IPS-18a (cell line): ENCODE measurements at regions not wholly inside any gene's neighbourhood (a gene's known extent, or its start where the extent isn't known, plus 50 kb on each side); places are given as distances from the start of the nearest gene placed in this dataset.

Source experiments
- H3K27ac ChIP-seq: one replicate; pipeline ENCODE4 v1.5.1; 2013; ENCODE audit warnings: low read length
- H3K27me3 ChIP-seq: one replicate; pipeline ENCODE4 v1.6.1; 2013; ENCODE audit warnings: mild to moderate bottlenecking, low read length; ENCODE audit not compliant: control insufficient read depth, insufficient read depth
- H3K36me3 ChIP-seq: one replicate; pipeline ENCODE4 v1.6.1; 2013; ENCODE audit warnings: low read depth, low read length; ENCODE audit not compliant: control insufficient read depth
- H3K4me1 ChIP-seq: one replicate; pipeline ENCODE4 v1.6.1; 2013; ENCODE audit warnings: low read depth, low read length; ENCODE audit not compliant: control insufficient read depth
- H3K4me3 ChIP-seq: one replicate; pipeline ENCODE4 v1.5.1; 2013; ENCODE audit warnings: low read length
- H3K9ac ChIP-seq: one replicate; pipeline ENCODE4 v1.6.1; 2013; ENCODE audit warnings: mild to moderate bottlenecking, low read length, moderate library complexity
- H3K9me3 ChIP-seq: one replicate; pipeline ENCODE4 v1.6.1; 2013; ENCODE audit warnings: low read depth, low read length; ENCODE audit not compliant: control insufficient read depth

DNA sequence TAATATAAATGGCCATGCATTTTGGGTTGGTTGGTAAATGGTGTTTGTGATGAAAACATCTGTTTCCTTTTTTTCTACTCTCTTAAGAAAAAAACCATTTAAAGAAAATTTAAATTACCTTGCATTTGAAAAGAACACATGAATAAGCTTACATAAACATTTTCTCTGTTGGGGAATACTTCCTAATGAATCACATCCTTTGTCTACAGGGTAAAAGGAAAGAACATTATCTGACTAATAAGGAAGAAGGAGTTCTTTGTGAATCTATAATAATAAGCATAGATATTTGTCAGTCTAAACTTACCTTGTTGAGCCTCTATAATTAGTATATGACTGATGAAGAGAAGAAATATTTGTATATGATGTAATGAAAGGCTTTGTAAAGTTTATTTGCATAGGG, 254.1 kb upstream of the ZNF717 start:
- peak overlapping the region; percentile 60 for H3K9ac ChIP-seq
- H3K9me3 ChIP-seq: no peaks in the 10 kb centered on the region
- H3K36me3 ChIP-seq: no peaks in the 10 kb centered on the region
- H3K4me1 ChIP-seq: peaks cover 59% of the 10 kb centered on the region
- no peaks in the 10 kb centered on the region for H3K27me3 ChIP-seq
- H3K4me3 ChIP-seq: peak overlapping the region; percentile 15
- H3K27ac ChIP-seq: peak overlapping the region; percentile 89

GRCh38 chr3:76040946-76041345, 255.6 kb upstream of the ZNF717 start:
- H3K9me3 ChIP-seq: no peaks in the 10 kb centered on the region
- H3K36me3 ChIP-seq: no peaks in the 10 kb centered on the region
- no peaks in the 10 kb centered on the region for H3K27me3 ChIP-seq
- H3K4me1 ChIP-seq: peaks cover 52% of the 10 kb centered on the region
- no peak overlapping the region for H3K9ac ChIP-seq
- H3K27ac ChIP-seq: peak overlapping the region; percentile 70
- no peak overlapping the region for H3K4me3 ChIP-seq

DNA sequence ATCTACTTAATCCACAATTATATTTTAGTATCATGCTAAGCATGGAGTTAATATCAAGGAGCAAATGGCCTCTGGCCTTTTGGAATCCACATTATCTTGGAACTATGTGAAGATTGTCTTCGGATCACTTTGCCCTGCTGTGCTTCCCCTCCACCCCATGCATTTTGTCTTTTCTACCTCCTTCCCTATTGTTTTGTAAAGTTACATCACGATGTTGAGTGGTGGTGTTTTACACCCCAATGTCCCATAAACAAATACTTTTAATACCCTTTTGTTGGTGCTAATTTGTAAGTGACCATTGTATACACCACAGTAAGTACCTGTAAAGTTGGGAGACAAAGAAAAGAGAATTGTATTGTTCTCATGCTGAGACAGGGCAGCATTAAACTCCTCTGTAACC, 258.4 kb upstream of the ZNF717 start:
- H3K9me3 ChIP-seq: no peaks in the 10 kb centered on the region
- H3K9ac ChIP-seq: peak overlapping the region; percentile 24
- peaks cover 41% of the 10 kb centered on the region for H3K4me1 ChIP-seq
- H3K4me3 ChIP-seq: peak overlapping the region; percentile 0
- H3K36me3 ChIP-seq: no peaks in the 10 kb centered on the region
- peak overlapping the region; percentile 85 for H3K27ac ChIP-seq
- no peaks in the 10 kb centered on the region for H3K27me3 ChIP-seq

DNA sequence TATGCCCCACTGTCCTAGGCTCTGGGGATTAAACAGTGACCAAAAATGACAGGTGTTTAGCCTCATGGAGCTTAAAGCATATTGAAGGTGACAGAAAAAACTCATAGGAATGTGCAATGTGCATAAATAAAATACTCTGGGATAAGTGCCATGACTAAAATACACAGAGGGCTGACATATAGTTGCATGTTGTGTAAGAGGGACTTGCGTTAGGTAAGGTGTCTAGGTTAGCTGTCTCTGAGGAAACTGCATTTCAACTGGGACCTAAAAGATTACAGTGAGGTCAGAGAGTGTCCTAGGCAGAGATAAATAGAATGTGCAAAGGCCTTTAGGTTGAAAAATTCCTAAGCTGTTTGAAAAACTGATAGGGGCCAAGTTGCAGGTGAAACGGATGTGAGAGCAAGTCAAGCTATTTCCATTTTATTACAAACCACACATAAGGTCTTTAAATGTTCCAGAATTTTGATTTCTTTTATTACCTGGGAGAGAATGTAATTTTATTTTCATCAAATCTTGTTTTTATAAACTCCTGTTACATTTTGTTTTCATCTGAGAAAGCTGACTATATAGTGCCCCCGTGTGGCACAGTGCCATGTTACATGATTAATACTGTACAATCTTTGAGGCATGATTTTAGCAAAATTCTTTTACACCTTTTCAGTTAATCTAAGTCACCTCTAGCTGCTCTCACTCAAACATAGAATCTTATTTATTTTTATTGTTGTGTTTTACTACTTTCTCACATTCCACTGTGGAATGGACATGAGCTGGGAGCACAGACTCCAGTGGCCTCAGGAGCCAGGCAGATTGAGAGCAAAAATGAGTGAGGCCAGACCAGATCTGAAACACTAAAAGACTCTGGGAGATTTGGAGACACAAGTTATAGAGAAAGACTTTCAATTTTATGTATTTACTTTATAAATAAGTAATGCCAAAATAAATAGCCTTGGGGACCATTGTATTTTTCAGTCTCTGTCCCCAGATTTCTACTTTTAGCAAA, 259.6 kb upstream of the ZNF717 start:
- Histone ChIP-seq H3K9ac (peak overlapping the region; percentile 19), H3K9me3 (no peaks in the 10 kb centered on the region), H3K27ac (peak overlapping the region; percentile 11), H3K4me1 (peaks cover 30% of the 10 kb centered on the region), H3K36me3 (no peaks in the 10 kb centered on the region), H3K27me3 (no peaks in the 10 kb centered on the region), H3K4me3 (no peak overlapping the region)

GRCh38 chr3:76047368-76047767, 262.0 kb upstream of the ZNF717 start:
- Histone ChIP-seq H3K9me3 (no peaks in the 10 kb centered on the region), H3K4me1 (peaks cover 23% of the 10 kb centered on the region), H3K27me3 (no peaks in the 10 kb centered on the region), H3K27ac (no peak overlapping the region), H3K9ac (no peak overlapping the region), H3K4me3 (no peak overlapping the region), H3K36me3 (no peaks in the 10 kb centered on the region)

GRCh38 chr3:76049776-76050175, 264.4 kb upstream of the ZNF717 start:
- no peaks in the 10 kb centered on the region for H3K27me3 ChIP-seq
- no peaks in the 10 kb centered on the region for H3K9me3 ChIP-seq
- H3K9ac ChIP-seq: no peak overlapping the region
- no peak overlapping the region for H3K27ac ChIP-seq
- H3K4me1 ChIP-seq: peaks cover 1% of the 10 kb centered on the region
- no peaks in the 10 kb centered on the region for H3K36me3 ChIP-seq
- H3K4me3 ChIP-seq: no peak overlapping the region

- no peak overlapping the region for H3K4me3 ChIP-seq
- no peaks in the 10 kb centered on the region for H3K4me1 ChIP-seq
- H3K9me3 ChIP-seq: no peaks in the 10 kb centered on the region
- H3K27me3 ChIP-seq: no peaks in the 10 kb centered on the region
- H3K36me3 ChIP-seq: no peaks in the 10 kb centered on the region
- H3K27ac ChIP-seq: no peak overlapping the region
- no peak overlapping the region for H3K9ac ChIP-seq
Observed at GRCh38 chr3:76051145-76051544, 265.8 kb upstream of the ZNF717 start.

DNA sequence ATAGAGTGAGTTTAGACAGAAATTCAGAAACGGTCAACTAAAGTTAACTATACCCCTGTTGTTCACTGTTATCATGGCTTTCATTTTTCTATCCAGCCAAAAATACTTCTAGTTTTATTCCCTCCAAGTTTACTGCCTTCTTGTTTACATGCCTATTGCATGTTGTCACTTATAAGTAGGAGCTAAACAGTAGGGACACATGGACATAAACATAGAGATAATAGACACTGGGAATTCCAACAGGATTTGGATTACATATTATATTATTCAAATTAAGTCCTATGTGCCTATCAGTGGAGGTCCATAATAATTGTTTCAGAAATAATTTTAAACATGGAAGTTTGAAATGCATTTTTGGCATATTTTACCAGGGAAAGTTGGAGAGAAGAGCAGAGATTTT, 269.1 kb upstream of the ZNF717 start:
- Histone ChIP-seq H3K27ac (no peak overlapping the region), H3K4me1 (no peaks in the 10 kb centered on the region), H3K27me3 (no peaks in the 10 kb centered on the region), H3K36me3 (no peaks in the 10 kb centered on the region), H3K4me3 (no peak overlapping the region), H3K9me3 (no peaks in the 10 kb centered on the region), H3K9ac (no peak overlapping the region)

- Histone ChIP-seq H3K9ac (no peak overlapping the region), H3K36me3 (no peaks in the 10 kb centered on the region), H3K27me3 (no peaks in the 10 kb centered on the region), H3K4me1 (peaks cover 10% of the 10 kb centered on the region), H3K4me3 (no peak overlapping the region), H3K27ac (no peak overlapping the region), H3K9me3 (no peaks in the 10 kb centered on the region)
Observed at GRCh38 chr3:76061654-76062053, 276.3 kb upstream of the ZNF717 start.

DNA sequence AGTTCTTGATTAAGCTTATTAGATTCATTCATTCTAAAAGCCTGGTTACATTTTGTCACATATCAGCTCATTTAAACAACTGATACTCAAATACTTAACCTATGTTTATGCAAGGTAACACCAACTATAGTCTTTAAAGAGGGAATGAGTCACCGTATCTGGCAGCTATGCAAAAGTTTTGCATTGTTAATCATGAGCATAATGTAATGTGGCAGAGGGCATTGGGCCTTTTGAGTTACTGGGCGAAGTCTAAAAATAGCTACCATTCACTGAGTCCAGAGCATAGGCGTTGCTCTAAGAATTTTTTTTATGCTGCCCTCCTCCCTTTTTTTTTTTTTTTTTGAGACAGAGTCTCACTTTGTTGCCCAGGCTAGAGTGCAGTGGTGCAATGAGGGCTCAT, 277.7 kb upstream of the ZNF717 start:
- Histone ChIP-seq H3K4me1 (peaks cover 10% of the 10 kb centered on the region), H3K9me3 (no peaks in the 10 kb centered on the region), H3K9ac (no peak overlapping the region), H3K27me3 (no peaks in the 10 kb centered on the region), H3K36me3 (no peaks in the 10 kb centered on the region), H3K4me3 (no peak overlapping the region), H3K27ac (no peak overlapping the region)

GRCh38 chr3:76063811-76064210, 278.5 kb upstream of the ZNF717 start:
- Histone ChIP-seq H3K4me3 (no peak overlapping the region), H3K36me3 (no peaks in the 10 kb centered on the region), H3K9me3 (no peaks in the 10 kb centered on the region), H3K27me3 (no peaks in the 10 kb centered on the region), H3K27ac (no peak overlapping the region), H3K4me1 (peaks cover 10% of the 10 kb centered on the region), H3K9ac (no peak overlapping the region)

GRCh38 chr3:76065964-76066363, 280.6 kb upstream of the ZNF717 start:
- Histone ChIP-seq H3K4me1 (peaks cover 10% of the 10 kb centered on the region), H3K27ac (no peak overlapping the region), H3K27me3 (no peaks in the 10 kb centered on the region), H3K4me3 (no peak overlapping the region), H3K9me3 (no peaks in the 10 kb centered on the region), H3K9ac (no peak overlapping the region), H3K36me3 (no peaks in the 10 kb centered on the region)
